ENCODE measurements at regions not wholly inside any gene's neighbourhood (a gene's known extent, or its start where the extent isn't known, plus 50 kb on each side); places are given as distances from the start of the nearest gene placed in this dataset.
A peak's percentile ranks its signal among the peaks of the same experiment; 100 is the strongest.

DNA sequence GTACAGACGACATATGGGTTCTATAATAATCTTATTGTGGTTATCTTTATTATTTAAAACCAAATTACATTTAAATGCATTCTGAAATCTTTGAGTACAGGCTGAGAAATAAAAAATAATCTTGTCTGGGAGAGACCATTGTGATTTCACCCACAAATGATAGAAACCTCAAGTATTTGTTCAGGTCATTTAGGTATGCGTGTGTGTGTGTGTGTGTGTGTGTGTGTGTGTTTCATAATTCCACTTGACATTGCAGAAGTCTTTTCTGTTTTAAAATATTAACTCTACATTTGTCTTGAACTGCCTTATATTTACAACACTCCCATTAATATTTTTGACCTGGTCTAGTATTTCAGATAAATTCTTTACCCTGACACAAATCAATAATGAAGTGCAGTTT lies 126.9 kb downstream of the SPRY2 start:
- TF ChIP-seq, protein P1, sequence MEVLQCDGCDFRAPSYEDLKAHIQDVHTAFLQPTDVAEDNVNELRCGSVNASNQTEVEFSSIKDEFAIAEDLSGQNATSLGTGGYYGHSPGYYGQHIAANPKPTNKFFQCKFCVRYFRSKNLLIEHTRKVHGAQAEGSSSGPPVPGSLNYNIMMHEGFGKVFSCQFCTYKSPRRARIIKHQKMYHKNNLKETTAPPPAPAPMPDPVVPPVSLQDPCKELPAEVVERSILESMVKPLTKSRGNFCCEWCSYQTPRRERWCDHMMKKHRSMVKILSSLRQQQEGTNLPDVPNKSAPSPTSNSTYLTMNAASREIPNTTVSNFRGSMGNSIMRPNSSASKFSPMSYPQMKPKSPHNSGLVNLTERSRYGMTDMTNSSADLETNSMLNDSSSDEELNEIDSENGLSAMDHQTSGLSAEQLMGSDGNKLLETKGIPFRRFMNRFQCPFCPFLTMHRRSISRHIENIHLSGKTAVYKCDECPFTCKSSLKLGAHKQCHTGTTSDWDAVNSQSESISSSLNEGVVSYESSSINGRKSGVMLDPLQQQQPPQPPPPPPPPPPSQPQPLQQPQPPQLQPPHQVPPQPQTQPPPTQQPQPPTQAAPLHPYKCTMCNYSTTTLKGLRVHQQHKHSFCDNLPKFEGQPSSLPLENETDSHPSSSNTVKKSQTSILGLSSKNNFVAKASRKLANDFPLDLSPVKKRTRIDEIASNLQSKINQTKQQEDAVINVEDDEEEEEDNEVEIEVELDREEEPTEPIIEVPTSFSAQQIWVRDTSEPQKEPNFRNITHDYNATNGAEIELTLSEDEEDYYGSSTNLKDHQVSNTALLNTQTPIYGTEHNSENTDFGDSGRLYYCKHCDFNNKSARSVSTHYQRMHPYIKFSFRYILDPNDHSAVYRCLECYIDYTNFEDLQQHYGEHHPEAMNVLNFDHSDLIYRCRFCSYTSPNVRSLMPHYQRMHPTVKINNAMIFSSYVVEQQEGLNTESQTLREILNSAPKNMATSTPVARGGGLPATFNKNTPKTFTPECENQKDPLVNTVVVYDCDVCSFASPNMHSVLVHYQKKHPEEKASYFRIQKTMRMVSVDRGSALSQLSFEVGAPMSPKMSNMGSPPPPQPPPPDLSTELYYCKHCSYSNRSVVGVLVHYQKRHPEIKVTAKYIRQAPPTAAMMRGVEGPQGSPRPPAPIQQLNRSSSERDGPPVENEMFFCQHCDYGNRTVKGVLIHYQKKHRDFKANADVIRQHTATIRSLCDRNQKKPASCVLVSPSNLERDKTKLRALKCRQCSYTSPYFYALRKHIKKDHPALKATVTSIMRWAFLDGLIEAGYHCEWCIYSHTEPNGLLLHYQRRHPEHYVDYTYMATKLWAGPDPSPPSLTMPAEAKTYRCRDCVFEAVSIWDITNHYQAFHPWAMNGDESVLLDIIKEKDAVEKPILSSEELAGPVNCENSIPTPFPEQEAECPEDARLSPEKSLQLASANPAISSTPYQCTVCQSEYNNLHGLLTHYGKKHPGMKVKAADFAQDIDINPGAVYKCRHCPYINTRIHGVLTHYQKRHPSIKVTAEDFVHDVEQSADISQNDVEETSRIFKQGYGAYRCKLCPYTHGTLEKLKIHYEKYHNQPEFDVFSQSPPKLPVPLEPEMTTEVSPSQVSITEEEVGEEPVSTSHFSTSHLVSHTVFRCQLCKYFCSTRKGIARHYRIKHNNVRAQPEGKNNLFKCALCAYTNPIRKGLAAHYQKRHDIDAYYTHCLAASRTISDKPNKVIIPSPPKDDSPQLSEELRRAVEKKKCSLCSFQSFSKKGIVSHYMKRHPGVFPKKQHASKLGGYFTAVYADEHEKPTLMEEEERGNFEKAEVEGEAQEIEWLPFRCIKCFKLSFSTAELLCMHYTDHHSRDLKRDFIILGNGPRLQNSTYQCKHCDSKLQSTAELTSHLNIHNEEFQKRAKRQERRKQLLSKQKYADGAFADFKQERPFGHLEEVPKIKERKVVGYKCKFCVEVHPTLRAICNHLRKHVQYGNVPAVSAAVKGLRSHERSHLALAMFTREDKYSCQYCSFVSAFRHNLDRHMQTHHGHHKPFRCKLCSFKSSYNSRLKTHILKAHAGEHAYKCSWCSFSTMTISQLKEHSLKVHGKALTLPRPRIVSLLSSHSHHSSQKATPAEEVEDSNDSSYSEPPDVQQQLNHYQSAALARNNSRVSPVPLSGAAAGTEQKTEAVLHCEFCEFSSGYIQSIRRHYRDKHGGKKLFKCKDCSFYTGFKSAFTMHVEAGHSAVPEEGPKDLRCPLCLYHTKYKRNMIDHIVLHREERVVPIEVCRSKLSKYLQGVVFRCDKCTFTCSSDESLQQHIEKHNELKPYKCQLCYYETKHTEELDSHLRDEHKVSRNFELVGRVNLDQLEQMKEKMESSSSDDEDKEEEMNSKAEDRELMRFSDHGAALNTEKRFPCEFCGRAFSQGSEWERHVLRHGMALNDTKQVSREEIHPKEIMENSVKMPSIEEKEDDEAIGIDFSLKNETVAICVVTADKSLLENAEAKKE (CRISPR knock-in tag; IDR thresholded peaks at IDR 0.05), result no peak
- H3K9me2 ChIP-seq (ENCODE audit: insufficient read depth), result no peaks in the 10 kb centered on the region
- H3K4me3 ChIP-seq, result no peak overlapping the region
- peaks cover 26% of the 10 kb centered on the region for H3K4me1 Mint-ChIP-seq
- H3K9me3 Mint-ChIP-seq, result no peaks in the 10 kb centered on the region
- no peaks in the 10 kb centered on the region for H3K36me3 Mint-ChIP-seq (ENCODE audit: low read depth)
- no peak overlapping the region for H3K4me3 Mint-ChIP-seq
- H3K27ac ChIP-seq (ENCODE audit: low read depth), result no peak overlapping the region; the same call in 1 of the 2 replicates
- H3K79me2 ChIP-seq (replicated peaks; ENCODE audit: insufficient read depth), result no peaks in the 10 kb centered on the region
- H3F3A ChIP-seq (replicated peaks; ENCODE audit: low read depth), result 0 out of 2 replicates have a peak, but pooled peaks cover 2% of the 10 kb centered on the region
- DNase-seq (ENCODE audit: low spot score), result no peak
- no peaks in the 10 kb centered on the region for H3K36me3 ChIP-seq (ENCODE audit: insufficient read depth)
- H3K27me3 ChIP-seq (ENCODE audit: insufficient read depth), result no peaks in the 10 kb centered on the region
- no peaks in the 10 kb centered on the region for H4K20me1 ChIP-seq (replicated peaks; ENCODE audit: insufficient read depth)
- H2AFZ ChIP-seq, result no peak overlapping the region
- peaks cover 3% of the 10 kb centered on the region for H3K27me3 Mint-ChIP-seq (ENCODE audit: insufficient read depth, low read depth, poor library complexity)
- H3K4me2 ChIP-seq, result no peak overlapping the region
- H3K4me1 ChIP-seq (ENCODE audit: insufficient read depth), result peaks cover 27% of the 10 kb centered on the region
- peak overlapping the region; percentile 67; the same call in 1 of the 2 replicates for H3K27ac Mint-ChIP-seq
- ATAC-seq, result no peak

DNA sequence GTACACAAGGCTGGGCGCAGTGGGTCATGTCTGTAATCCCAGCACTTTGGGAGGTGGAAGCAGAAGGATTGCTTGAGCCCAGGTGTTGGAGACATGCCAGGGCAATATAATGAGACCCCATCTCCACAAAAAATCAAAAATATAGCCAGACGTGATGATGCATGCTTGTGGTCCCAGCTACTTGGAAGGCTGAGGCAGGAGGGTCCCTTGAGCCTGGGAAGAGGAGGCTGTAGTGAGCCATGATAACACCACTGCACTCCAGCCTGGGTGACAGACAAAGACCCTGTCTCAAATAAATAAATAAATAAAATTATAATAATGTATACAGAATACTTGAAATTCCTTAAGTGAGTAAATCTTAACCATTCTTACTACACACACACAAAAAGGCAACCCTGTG lies 127.7 kb downstream of the SPRY2 start:
- no peaks in the 10 kb centered on the region for H3K27me3 ChIP-seq (ENCODE audit: insufficient read depth)
- H3K79me2 ChIP-seq (replicated peaks; ENCODE audit: insufficient read depth), result no peaks in the 10 kb centered on the region
- no peak overlapping the region for H3K4me2 ChIP-seq
- H4K20me1 ChIP-seq (replicated peaks; ENCODE audit: insufficient read depth), result no peaks in the 10 kb centered on the region
- Mint-ChIP-seq H3K27ac (no peak overlapping the region), H3K4me1 (peaks cover 26% of the 10 kb centered on the region), H3K36me3 (ENCODE audit: low read depth) (no peaks in the 10 kb centered on the region), H3K9me3 (no peaks in the 10 kb centered on the region), H3K27me3 (ENCODE audit: insufficient read depth, low read depth, poor library complexity) (peaks cover 3% of the 10 kb centered on the region), H3K4me3 (no peak overlapping the region)
- H3F3A ChIP-seq (replicated peaks; ENCODE audit: low read depth), result 0 out of 2 replicates have a peak, but pooled peaks cover under 1% of the 10 kb centered on the region
- DNase-seq (ENCODE audit: low spot score) (no peak), ATAC-seq (no peak)
- no peak overlapping the region for H3K4me3 ChIP-seq
- no peak for TF ChIP-seq JUNB (IDR thresholded peaks at IDR 0.05; ENCODE audit: unreplicated experiment)
- TF ChIP-seq ZNF331 (CRISPR knock-in tag; IDR thresholded peaks at IDR 0.05; ENCODE audit: low read depth), result no peak
- no peak for TF ChIP-seq NANOG (IDR thresholded peaks at IDR 0.05; ENCODE audit: borderline replicate concordance)
- no peak for TF ChIP-seq EZH2 (IDR thresholded peaks at IDR 0.05; ENCODE audit: low read depth, unreplicated experiment)
- TF ChIP-seq, protein P2, sequence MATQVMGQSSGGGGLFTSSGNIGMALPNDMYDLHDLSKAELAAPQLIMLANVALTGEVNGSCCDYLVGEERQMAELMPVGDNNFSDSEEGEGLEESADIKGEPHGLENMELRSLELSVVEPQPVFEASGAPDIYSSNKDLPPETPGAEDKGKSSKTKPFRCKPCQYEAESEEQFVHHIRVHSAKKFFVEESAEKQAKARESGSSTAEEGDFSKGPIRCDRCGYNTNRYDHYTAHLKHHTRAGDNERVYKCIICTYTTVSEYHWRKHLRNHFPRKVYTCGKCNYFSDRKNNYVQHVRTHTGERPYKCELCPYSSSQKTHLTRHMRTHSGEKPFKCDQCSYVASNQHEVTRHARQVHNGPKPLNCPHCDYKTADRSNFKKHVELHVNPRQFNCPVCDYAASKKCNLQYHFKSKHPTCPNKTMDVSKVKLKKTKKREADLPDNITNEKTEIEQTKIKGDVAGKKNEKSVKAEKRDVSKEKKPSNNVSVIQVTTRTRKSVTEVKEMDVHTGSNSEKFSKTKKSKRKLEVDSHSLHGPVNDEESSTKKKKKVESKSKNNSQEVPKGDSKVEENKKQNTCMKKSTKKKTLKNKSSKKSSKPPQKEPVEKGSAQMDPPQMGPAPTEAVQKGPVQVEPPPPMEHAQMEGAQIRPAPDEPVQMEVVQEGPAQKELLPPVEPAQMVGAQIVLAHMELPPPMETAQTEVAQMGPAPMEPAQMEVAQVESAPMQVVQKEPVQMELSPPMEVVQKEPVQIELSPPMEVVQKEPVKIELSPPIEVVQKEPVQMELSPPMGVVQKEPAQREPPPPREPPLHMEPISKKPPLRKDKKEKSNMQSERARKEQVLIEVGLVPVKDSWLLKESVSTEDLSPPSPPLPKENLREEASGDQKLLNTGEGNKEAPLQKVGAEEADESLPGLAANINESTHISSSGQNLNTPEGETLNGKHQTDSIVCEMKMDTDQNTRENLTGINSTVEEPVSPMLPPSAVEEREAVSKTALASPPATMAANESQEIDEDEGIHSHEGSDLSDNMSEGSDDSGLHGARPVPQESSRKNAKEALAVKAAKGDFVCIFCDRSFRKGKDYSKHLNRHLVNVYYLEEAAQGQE (IDR thresholded peaks at IDR 0.05; ENCODE audit: unreplicated experiment), result no peak
- TF ChIP-seq, protein P3, sequence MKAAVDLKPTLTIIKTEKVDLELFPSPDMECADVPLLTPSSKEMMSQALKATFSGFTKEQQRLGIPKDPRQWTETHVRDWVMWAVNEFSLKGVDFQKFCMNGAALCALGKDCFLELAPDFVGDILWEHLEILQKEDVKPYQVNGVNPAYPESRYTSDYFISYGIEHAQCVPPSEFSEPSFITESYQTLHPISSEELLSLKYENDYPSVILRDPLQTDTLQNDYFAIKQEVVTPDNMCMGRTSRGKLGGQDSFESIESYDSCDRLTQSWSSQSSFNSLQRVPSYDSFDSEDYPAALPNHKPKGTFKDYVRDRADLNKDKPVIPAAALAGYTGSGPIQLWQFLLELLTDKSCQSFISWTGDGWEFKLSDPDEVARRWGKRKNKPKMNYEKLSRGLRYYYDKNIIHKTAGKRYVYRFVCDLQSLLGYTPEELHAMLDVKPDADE (IDR thresholded peaks at IDR 0.05), result no peak
- TF ChIP-seq POLR2AphosphoS5 (IDR thresholded peaks at IDR 0.05; ENCODE audit: low read depth), result no peak
- TF ChIP-seq, protein P4, sequence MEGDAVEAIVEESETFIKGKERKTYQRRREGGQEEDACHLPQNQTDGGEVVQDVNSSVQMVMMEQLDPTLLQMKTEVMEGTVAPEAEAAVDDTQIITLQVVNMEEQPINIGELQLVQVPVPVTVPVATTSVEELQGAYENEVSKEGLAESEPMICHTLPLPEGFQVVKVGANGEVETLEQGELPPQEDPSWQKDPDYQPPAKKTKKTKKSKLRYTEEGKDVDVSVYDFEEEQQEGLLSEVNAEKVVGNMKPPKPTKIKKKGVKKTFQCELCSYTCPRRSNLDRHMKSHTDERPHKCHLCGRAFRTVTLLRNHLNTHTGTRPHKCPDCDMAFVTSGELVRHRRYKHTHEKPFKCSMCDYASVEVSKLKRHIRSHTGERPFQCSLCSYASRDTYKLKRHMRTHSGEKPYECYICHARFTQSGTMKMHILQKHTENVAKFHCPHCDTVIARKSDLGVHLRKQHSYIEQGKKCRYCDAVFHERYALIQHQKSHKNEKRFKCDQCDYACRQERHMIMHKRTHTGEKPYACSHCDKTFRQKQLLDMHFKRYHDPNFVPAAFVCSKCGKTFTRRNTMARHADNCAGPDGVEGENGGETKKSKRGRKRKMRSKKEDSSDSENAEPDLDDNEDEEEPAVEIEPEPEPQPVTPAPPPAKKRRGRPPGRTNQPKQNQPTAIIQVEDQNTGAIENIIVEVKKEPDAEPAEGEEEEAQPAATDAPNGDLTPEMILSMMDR (conservative IDR thresholded peaks at IDR 0.05; ENCODE audit: low read depth in 2 of 2), result no peak
- H2AFZ ChIP-seq, result no peak overlapping the region
- no peaks in the 10 kb centered on the region for H3K36me3 ChIP-seq (ENCODE audit: insufficient read depth)
- H3K27ac ChIP-seq (ENCODE audit: low read depth), result no peak overlapping the region
- H3K4me1 ChIP-seq (ENCODE audit: insufficient read depth), result peaks cover 25% of the 10 kb centered on the region
- no peaks in the 10 kb centered on the region for H3K9me2 ChIP-seq (ENCODE audit: insufficient read depth)

Data from GM23338 (cell line).